Erythroblast (primary cell): ENCODE measurements at regions not wholly inside any gene's neighbourhood (a gene's known extent, or its start where the extent isn't known, plus 50 kb on each side); places are given as distances from the start of the nearest gene placed in this dataset.

Experiments
- GATA1 ChIP-seq: IDR thresholded peaks from 2 replicates; pipeline ENCODE4 v1.6.1; 2011; ENCODE audit warnings: low read depth, mild to moderate bottlenecking, control low read depth, low read length, moderate library complexity
- POLR2A ChIP-seq: IDR thresholded peaks from 2 replicates; pipeline ENCODE4 v1.6.1; 2011; ENCODE audit warnings: mild to moderate bottlenecking, low read length

DNA sequence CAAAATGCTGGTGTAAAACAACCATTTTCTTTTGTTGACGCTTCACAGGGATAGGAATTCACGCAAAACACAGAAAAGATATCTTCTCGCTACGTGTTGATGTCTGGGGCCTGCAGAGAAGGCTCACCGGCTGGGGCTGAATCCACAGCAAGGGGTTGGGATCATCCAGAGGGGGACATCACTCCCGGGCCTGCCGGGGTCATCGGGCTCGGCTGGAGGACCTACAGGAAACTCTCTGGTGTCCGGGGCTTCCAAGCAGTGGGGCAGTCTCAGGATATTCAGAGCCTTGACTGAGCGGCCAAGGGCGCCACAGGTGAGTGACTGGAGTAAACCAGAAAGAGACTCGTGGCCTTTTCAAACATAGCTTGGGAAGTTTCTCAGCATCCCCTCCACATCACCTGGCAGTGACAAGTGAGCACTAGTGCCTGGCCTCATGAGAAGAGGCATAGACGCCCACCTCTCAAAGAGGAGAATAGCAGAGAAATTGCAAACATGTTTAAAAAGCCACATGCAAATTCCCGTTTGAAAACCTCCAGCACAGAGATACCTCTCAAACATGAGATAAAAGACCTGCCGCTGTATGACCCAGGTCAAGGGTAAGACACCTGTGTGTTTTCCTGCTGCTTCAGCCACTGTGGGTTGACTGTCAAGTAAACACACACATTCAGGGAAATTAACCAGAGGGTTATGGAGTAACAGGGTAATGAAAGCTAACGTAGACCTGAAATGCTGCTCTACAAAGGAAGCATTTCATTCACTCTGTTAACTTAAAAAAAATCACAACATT is 50.8 kb upstream of the SIMC1 start:
- TF ChIP-seq POLR2A (no peak), GATA1 (no peak)
